Kidney tubule cell (primary cell): ENCODE measurements at regions not wholly inside any gene's neighbourhood (a gene's known extent, or its start where the extent isn't known, plus 50 kb on each side); places are given as distances from the start of the nearest gene placed in this dataset.

Source experiments
- DNase-seq: peaks from one replicate; pipeline ENCODE4 v3.0.0-alpha.2; 2018; ENCODE audit warnings: low spot score

GRCh38 chr10:36700123-36700522 is 425.3 kb upstream of the ANKRD30A start:
- DNase-seq, result no peak

- DNase-seq, result no peak
Observed at GRCh38 chr10:36692759-36693158, 432.6 kb upstream of the ANKRD30A start.

GRCh38 chr10:36688717-36689116 is 436.7 kb upstream of the ANKRD30A start:
- DNase-seq, result no peak

GRCh38 chr10:36683421-36683820 is 442.0 kb upstream of the ANKRD30A start:
- DNase-seq, result no peak

DNA sequence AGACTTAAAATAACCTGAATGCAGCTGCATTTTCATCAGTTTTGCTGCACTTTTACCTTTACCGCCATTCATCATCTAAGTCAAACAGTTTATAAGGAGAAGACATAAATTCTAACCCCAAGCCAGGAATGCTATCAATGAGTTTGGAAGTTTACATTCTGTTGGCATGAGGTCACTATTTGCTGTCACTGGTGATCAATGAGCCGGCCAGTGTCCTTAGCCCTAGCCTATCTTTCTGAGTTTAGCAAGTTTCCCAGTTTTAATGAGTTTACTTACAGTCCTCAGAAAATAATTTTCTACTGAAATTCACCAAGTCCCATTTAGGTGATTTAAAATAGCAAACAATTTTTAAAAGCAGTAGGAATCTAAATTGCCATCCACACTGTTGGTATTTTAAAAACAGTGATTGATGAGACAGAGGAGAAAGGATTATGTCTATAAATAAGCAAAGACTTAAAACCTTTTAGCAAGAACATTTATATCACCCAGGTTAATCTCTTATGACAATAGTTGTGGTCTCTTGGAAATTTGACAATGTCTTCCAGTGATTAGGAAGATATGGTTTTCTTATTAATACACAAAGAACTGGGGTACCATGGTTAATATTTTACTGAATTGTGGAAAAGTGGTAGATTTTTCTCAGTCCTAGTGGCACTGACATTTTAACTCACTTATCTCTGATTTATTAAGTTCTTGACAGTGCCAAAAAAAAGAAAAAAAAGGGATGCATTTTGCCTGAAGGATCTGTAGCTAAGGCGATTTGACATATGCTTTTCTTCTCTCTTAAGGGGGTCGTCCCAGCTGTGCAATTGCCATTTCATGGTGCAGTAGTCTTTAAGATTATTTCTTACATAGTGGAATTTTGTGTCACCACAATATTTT is 443.4 kb upstream of the ANKRD30A start:
- DNase-seq, result peak; percentile 29

- no peak for DNase-seq
Observed at GRCh38 chr10:36679554-36679953, 445.8 kb upstream of the ANKRD30A start.

- no peak for DNase-seq
Observed at GRCh38 chr10:36677431-36677768, 448.0 kb upstream of the ANKRD30A start.

DNA sequence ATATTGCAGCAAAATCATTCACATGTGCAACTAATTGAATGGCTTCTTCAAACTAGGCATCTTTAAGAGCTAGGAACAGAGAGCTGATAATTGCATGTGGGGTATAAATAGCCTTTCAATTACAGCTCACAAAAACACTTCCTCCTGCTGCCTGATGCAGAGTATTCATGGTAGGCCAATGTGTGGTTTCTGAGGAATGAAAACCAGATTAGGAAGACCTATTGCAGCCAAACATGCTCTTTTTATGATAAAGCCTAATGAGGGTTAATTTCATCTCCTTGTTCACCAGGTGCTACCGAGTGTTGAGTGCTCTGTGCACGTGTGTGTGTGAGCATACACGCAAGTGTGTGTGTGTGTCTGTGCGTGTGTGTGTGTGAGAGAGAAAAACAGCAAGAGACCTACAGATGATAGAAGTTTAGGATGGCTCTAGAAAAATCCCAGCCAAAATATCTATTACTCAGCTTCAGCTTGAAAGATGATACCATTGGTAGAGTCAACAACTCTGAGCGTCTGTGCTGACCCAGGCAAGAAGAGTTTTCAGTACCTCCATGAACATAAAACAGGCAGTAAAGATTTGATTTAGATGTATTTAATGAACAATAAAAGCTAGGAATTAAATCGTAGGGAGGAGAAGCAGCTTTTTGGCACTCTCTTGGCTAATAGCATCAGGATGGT is 448.5 kb upstream of the ANKRD30A start:
- no peak for DNase-seq

- no peak for DNase-seq
Observed at GRCh38 chr10:36676321-36676720, 449.1 kb upstream of the ANKRD30A start.

DNA sequence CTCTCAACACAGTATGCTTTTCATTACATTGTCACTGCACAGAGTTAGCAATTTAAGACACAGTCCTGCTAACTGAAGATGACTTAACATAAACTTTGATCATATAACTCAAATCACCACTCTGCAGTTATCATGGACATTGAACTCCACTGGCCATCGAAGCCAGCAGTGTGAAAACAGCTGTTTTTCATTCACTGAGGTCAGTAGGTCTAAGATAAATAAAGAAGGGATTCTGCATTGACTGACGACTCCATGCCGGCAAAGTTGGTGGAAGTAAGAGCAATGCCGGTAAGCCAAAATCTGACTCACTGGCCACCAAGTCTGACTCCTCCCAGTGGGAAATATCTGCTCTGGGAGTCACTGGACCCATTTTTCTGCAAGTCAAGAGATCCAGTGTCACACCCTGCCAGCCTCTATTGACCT is 449.9 kb upstream of the ANKRD30A start:
- DNase-seq, result peak; percentile 36

DNA sequence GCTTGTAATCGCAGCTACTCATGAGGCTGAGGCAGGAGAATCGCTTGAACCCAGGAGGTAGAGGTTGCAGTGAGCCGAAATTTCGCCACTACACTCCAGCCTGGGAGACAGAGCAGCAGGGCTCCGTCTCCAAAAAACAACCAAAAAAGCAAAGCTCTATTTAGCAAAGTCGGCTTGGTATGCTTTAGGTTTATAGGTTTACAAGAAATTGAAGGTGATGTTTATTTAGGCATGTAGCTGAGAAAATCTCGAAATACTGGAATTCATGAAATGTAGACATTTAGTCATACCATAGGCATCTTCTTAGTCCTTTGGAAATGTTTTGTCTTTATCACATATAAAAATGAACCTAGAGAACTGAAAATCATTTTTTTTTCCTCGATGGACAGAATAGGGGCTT is 453.8 kb upstream of the ANKRD30A start:
- DNase-seq, result no peak

DNA sequence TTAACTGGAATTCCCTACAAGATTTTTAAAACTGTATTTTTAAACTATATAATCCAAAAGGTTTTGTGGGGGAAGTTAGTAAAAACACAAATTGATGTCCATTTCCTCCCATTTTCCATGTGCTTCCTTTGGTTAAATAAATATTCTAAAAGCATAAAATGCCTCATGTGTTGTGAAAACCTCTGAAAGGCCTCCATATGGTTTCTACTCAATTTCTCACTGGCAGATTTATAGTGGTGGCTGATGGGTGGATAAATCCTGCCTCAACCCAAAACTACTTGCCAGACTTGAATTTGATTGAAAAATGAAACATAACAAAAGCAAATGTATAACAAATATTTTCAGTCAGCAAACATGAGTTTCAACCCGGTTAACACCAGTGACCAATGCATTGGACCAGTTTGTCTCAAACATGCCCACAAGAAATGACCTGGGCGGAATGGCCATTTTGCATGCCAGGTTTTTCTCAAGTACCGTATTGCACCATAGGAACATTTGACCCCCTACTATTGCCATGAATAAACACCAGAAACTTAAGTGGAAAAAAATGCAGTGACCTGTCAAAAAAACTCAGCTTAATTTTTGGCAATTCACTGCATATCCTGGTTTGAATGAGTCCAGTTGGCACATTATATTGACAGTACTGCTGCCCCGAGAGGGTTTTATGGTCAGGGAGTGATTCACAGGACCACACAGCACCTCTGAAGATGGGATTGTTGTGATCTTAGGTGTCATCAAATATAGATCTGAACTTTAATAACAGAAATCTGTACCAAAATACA is 454.6 kb upstream of the ANKRD30A start:
- no peak for DNase-seq

GRCh38 chr10:36669615-36670352 is 455.6 kb upstream of the ANKRD30A start:
- DNase-seq, result no peak

- no peak for DNase-seq
Observed at GRCh38 chr10:36666451-36666850, 458.9 kb upstream of the ANKRD30A start.

DNA sequence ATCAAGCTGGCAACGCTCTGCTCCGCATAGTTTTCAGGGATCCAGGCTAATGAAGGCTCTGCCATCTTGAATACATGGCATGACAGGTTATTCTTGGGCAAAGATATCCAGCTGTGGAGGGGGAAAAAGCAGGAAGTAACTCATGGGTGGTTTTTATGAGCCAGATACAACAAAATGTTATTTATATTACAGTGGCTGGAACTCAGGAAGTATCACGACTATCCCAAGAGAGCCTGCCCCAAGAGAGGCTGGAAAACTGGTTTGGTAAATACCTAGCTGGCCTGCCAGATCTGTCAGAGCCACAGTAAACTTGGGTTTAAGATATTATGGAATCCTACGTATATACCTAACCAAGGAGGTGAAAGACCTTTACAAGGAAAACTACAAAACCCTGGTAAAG is 462.8 kb upstream of the ANKRD30A start:
- no peak for DNase-seq

DNA sequence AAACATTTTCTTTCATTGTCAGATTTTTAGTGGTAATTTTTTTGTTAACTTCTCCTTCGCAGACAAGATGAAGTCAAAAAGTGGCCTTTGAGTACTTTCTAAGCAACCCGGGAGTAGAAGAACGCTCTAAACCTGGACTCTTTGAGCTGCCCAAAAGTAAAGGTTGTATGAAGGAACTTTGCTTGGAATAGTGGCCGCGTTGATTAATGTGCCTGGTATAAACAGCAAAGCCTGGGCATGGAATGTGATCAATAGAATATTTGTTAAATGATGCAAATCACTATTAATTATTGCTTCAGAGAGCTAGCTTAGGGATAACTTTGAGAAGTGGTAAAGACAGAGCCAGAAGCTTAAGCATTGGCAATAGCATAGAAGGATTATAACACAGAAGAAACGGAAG is 475.1 kb upstream of the ANKRD30A start:
- DNase-seq, result no peak

GRCh38 chr10:36647540-36647939 is 477.9 kb upstream of the ANKRD30A start:
- DNase-seq, result no peak

GRCh38 chr10:36640626-36641025 is 484.8 kb upstream of the ANKRD30A start:
- no peak for DNase-seq

GRCh38 chr10:36638462-36639155 is 486.8 kb upstream of the ANKRD30A start:
- DNase-seq, result no peak

- no peak for DNase-seq
Observed at GRCh38 chr10:36636879-36637278, 488.5 kb upstream of the ANKRD30A start.

GRCh38 chr10:36636285-36636839 is 489.0 kb upstream of the ANKRD30A start:
- DNase-seq, result no peak
